ENCODE measurements at regions not wholly inside any gene's neighbourhood (a gene's known extent, or its start where the extent isn't known, plus 50 kb on each side); places are given as distances from the start of the nearest gene placed in this dataset.

DNA sequence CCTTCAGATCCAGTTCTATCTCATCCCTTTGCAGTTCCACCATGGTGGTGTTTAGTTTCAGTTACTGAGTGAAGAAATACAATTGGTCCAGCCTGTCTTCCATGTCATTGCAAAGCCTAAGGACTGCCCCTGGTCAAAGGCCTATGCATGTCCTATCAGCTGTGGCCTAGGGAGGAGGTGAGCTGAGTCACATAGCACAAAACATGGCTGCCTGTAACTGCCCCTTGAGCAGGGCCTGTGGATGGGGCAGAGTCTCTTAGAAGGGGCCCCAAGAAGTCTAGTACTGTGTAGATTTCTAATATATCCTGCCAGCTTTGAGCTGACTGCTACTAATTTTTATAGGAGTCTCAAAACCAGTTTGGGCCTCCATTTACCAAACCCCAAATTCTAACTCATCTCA, 296.7 kb downstream of the FBXW7 start:
- TF ChIP-seq CTCF (IDR thresholded peaks at IDR 0.05; ENCODE audit: low read depth, low read length, poor library complexity, severe bottlenecking) (no peak), EZH2phosphoT487 (IDR thresholded peaks at IDR 0.05; ENCODE audit: borderline replicate concordance, low read length) (no peak)

Measured in DOHH2 (cell line).